ENCODE measurements at regions not wholly inside any gene's neighbourhood (a gene's known extent, or its start where the extent isn't known, plus 50 kb on each side); places are given as distances from the start of the nearest gene placed in this dataset.
"Not testable (repeated sequence)": the region's sequence is repeated elsewhere in the genome, so short reads cannot be mapped to it uniquely, and the experiment has no call there.

GRCh38 chr11:115625502-115625901, 121.3 kb upstream of the CADM1 start:
- no peak for DNase-seq

- no peak for DNase-seq
Measured at GRCh38 chr11:115624065-115624464, 119.8 kb upstream of the CADM1 start.

DNA sequence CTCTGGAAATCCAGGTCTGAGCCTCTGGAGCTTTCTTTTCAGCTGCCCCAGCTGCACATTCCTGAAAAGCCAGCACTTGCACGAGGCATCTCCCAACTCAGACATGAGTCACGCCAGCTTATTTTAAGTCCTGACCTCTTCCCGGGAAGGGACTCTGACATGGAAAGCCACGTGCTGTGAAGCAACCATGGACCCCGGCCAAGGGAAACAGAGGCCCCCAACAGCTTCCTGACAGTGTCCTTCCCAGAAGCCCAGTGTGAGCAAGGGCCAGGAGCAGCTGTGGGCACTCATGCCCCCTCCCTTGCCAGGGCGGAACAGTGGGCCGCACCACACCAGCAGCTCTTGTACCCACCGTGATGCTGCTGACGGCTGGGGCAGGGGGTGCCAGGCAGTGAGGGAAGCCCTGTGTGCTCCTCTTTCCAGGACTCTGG, 118.8 kb upstream of the CADM1 start:
- no peak for DNase-seq

- no peak for DNase-seq
Measured at GRCh38 chr11:115618428-115618827, 114.2 kb upstream of the CADM1 start.

DNA sequence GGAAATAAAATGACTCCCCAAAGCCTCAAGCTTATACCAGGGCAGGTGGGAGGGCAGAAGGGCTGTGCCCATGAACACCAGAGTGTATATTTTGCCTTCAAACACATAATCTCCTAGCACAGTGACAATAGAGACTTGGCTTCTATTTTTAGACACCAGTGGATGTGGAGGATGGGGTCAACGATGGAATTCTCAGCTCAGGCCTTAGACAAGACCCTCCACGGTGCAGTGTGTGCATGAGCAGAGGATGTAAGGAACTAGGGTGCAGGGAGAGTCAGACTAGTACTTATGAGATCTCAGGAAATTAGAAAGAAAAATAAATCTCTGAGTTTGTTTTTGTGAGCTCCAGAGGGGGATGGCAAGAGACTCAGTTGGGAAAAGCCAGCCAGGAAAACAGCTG, 113.6 kb upstream of the CADM1 start:
- no peak for DNase-seq

GRCh38 chr11:115616971-115617370, 112.8 kb upstream of the CADM1 start:
- DNase-seq: no peak

- no peak for DNase-seq
Measured at GRCh38 chr11:115613986-115614632, 109.9 kb upstream of the CADM1 start.

GRCh38 chr11:115613004-115613403, 108.8 kb upstream of the CADM1 start:
- DNase-seq: no peak

DNA sequence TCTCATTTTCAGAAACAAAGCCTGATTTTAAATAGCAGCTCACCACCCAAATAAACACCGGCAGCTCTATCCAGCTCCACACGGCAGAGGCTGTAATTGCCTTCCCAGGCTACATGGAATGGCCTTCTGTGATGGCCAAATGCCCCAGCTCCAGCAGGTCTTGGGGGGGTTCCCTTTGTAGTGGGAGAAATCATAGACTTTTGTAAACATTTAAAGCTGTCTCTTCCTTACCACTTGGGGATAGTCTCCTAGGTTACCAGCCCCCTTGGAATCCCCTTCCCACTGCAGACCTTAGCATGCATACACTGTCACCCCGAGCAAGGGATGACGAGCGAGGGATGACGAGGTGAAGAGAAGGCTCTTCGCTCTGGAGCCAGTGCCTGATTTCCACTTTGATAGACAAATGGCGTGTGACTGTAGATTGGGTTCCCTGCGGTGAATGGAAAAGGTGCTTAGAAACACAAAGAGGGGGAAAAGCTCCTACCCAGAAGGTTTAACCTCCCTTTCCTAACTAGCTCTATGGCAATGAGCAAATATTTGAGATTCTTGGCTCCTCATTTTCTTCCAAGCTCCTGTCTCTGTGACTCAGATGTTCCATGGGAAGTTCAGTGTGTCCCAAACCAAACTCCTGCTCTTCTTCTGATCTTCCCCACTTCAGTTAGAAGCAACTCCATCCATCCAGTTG, 108.0 kb upstream of the CADM1 start:
- DNase-seq: no peak

- DNase-seq: no peak
Measured at GRCh38 chr11:115611343-115611742, 107.1 kb upstream of the CADM1 start.

DNA sequence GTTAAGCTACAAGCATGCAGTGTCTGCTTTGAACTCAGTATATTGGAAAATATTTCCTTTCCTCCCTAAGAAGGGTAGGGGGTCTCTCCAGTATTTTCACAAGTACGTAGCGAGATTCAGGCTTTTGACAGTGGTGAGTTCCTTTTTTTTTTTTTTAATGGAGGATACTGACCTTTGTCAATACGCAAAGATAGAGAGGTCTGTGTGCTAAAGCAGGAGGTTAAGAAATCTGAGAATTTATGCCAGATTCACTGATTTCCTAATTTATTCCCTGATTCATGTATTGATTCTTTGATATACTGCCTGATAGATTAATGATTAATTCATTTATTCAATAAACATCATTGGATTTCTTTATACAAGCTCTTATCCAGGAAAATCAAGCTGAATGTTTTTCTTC, 106.7 kb upstream of the CADM1 start:
- DNase-seq: no peak

- DNase-seq: not testable (repeated sequence)
Measured at GRCh38 chr11:115610234-115610633, 106.0 kb upstream of the CADM1 start.

- DNase-seq: no peak
Measured at GRCh38 chr11:115608976-115609375, 104.8 kb upstream of the CADM1 start.

GRCh38 chr11:115607621-115608221, 103.5 kb upstream of the CADM1 start:
- peak in 2 of 56 donors; percentile 4 to 29 for DNase-seq

DNA sequence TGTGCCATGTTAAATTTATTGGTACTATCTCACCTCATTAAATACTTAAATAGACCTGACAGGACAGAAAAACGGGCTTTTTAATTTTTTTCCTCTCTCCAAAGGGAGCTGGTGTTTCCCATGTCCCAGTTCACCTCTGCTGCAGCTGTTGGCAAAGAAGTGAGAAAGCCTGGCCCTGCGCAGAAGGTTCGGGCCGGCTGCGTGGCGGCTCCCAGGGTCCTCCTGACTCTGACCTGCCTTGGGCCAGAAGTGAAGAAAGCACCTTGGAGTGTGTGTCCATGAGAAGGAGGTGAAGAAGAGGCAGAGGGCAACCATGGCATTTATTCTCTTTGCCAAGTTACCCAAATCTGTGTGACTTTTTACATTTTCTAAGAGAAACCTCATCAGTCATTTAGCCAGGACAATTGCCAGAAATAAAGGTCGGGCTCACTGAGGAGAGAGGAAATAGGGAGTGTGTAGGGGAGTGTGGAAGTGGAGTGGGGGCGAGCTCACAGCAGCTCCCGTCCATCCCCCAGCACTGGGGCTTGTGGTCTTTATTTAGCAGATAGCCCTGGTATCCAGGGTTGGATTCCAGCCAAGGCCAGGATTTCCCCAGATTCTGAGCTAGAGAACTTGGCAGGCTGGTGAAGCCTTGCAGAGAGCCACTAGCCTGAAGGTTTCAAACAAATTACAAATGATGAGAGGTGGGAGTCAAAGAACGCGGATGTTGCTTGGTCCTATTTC, 102.4 kb upstream of the CADM1 start:
- DNase-seq: peak in 21 of 56 donors; percentile 1 to 44 (median 7)

DNA sequence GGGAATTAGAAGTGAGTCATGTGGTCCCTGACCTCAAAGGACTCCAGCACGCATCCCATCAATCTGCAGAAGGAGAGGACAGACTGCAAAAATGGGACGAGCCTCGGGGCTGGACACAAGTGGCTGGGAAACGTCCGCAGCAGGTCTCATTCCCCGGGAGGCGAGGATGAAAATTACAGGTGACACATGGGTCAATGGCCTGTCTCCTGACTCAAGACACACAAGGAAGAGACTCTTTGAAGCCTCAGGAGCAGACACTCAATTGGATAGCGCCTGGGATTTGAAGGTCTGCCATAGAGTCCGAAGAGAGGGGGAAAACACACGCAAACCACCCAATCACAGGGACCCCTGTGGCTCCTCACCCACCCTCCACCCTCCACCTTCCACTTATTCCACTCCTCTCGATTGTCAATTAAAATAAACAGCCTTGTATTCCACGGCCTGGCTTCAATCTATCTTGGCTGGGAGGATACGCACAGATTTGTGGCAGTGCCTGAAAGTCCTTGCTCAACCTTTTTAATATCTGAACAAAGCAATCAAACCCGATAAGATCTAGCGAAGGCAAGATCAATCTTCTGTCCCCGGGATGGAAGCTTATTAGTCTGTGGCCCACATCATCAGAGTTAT, 101.8 kb upstream of the CADM1 start:
- DNase-seq: no peak

DNA sequence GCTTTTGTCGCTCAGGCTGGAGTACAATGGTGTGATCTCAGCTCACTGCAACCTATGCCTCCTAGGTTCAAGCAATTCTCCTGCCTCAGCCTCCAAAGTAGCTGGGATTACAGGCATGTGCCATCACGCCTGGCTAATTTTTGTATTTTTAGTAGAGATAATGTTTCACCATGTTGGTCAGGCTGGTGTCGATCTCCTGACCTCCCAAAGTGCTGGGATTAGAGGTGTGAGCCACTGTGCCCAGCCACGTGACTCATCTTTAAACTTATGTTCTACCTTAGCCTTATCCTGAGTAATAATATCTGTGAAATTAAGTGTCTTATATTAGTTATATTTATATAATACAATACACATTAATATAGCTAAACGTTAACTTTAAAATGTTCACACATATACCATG, 101.2 kb upstream of the CADM1 start:
- DNase-seq: not testable (repeated sequence)

- no peak for DNase-seq
Measured at GRCh38 chr11:115599125-115599524, 94.9 kb upstream of the CADM1 start.

DNA sequence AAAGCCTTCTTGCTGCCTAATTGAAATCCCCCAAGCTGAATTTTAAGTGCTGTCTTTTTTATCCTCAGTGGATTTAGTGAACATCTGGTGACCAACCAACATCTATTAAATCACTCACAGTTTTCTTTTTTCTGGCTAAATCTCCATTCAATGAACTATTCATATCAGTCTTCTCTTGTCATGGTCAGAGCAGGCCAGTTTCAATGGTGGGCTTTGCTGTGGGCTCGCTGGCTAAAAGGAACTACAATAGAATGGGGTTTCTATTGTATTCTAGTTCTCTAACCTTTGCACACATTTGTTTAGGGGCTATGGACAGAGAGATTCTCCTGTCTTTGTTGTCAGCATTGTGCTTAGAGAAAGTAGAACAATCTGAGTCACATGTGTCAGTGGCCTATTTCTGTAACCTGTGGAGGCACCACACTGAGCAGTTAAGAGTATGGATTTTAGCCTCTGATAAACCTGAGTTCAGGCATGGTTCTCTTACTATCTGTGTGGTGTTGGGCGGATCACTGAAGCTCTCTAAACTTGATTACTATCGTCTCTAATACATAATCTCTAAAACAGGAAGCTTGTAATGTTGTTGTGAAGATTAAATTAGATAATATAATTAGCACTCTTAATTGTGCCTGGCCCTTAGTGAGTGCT, 94.2 kb upstream of the CADM1 start:
- DNase-seq: no peak

GRCh38 chr11:115591380-115591779, 87.2 kb upstream of the CADM1 start:
- DNase-seq: no peak

DNA sequence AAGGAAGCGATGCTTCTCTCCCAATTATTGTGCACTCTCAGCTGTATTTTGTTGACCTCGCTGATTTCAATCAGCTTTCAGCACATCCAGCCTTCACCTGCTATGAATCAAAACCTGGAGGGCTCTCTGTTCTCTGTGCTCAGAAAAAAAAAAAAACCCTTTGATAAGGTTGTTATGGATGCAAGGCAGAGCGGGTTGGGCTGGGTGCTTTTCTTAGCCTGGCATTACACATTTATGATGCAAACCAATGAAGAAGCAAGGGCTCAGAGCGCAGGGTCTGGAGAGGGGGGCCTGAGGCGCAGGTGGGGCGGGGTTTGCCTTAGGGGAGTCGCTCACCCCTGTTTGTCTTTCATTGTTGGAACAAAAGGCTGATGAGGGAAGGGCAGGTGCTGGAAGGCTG, 86.0 kb upstream of the CADM1 start:
- no peak for DNase-seq
